Suprapubic skin (tissue), 4 donors: ENCODE measurements at regions not wholly inside any gene's neighbourhood (a gene's known extent, or its start where the extent isn't known, plus 50 kb on each side); places are given as distances from the start of the nearest gene placed in this dataset.

ENCODE experiments used
- CTCF ChIP-seq, 2 donors: fragments of 200-600 bp in 1 of 2; fragments of 450-650 bp in 1 of 2; sonication (generic) in 1 of 2; IDR thresholded peaks; one replicate each; pipeline ENCODE4 v1.5.1; 2016 to 2019; ENCODE audit warnings: antibody characterized with exemption in 2 of 2, mild to moderate bottlenecking in 1 of 2, moderate library complexity in 1 of 2
- EP300 ChIP-seq: sonication (generic); formaldehyde crosslinking; IDR thresholded peaks from one replicate; pipeline ENCODE4 v1.6.1; 2017; ENCODE audit warnings: antibody characterized with exemption
- POLR2AphosphoS5 ChIP-seq, 3 donors: sonication (generic); formaldehyde crosslinking; IDR thresholded peaks; one replicate each; pipeline ENCODE4 v1.6.1; 2017; ENCODE audit warnings: antibody characterized with exemption in 3 of 3

GRCh38 chrX:65195621-65196020 is 219.4 kb upstream of the ZC4H2 start:
- no peak for TF ChIP-seq CTCF (IDR thresholded peaks at IDR 0.05)
- TF ChIP-seq EP300, result no peak
- TF ChIP-seq POLR2AphosphoS5 (IDR thresholded peaks at IDR 0.05), result no peak
